GM23248 (cell line): ENCODE measurements at regions not wholly inside any gene's neighbourhood (a gene's known extent, or its start where the extent isn't known, plus 50 kb on each side); places are given as distances from the start of the nearest gene placed in this dataset.

ENCODE experiments used
- EZH2 ChIP-seq: fragments of 200-600 bp; sonication (generic); IDR thresholded peaks from 2 replicates; pipeline ENCODE4 v1.6.1; 2018; ENCODE audit warnings: antibody characterized with exemption, mild to moderate bottlenecking; ENCODE audit not compliant: insufficient read depth, poor library complexity, severe bottlenecking
- EZH2phosphoT487 ChIP-seq: fragments of 200-600 bp; sonication (generic); IDR thresholded peaks from 2 replicates; pipeline ENCODE4 v1.6.1; 2018; ENCODE audit warnings: antibody characterized with exemption, moderate library complexity, mild to moderate bottlenecking, low read depth; ENCODE audit not compliant: insufficient read depth

- TF ChIP-seq EZH2phosphoT487 (no peak), EZH2 (no peak)
Observed at GRCh38 chr2:234587341-234588053, 90.6 kb upstream of the ARL4C start.
